GM10248 (cell line): ENCODE measurements at regions not wholly inside any gene's neighbourhood (a gene's known extent, or its start where the extent isn't known, plus 50 kb on each side); places are given as distances from the start of the nearest gene placed in this dataset.

Experiments
- CTCF ChIA-PET: fragments of 300-600 bp; sonication (Branson Sonifier 250); formaldehyde crosslinking; extraction: SDS; loops from one replicate; lab custom pipeline; 2021; ENCODE audit warnings: antibody characterized with exemption; lab: Yijun Ruan, JAX
- POLR2A ChIA-PET: fragments of 350-650 bp; sonication (Branson Sonifier 250); formaldehyde crosslinking; extraction: SDS; loops from one replicate; lab custom pipeline; 2020; ENCODE audit warnings: antibody characterized with exemption; lab: Yijun Ruan, JAX
- DNase-seq: peaks from one replicate; pipeline ENCODE4 v3.0.0; 2012; ENCODE audit errors: extremely low spot score
- TF ChIP-seq, protein P1 (sequence below): IDR thresholded peaks from 2 replicates; pipeline ENCODE4 v1.5.1; 2012; ENCODE audit warnings: mild to moderate bottlenecking, low read depth; ENCODE audit errors: extremely low read depth, missing control alignments, control extremely low read depth

DNA sequence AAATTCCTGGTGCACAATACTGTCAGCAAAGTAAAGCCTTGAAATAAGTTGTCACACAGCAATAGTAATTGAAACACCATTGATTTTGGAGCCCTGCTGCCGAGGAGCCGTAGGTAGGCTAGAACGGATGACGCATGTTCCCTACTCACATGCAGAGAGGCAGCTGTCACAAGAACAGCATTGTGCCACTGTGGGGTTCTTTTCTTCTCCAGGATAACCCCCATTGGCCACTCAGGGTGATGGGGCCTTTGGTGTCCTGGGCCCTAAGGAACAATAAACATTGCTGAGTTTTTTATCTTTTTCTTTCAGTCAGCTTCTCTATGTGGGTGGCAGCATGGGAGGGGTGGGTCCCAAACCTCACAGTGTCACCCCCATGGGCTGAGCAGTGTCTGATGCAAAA, 542.3 kb downstream of the BCOR start:
- ChIA-PET CTCF (no interaction called here), POLR2A (no interaction called here)
- no peak for DNase-seq
- TF ChIP-seq, protein P1, sequence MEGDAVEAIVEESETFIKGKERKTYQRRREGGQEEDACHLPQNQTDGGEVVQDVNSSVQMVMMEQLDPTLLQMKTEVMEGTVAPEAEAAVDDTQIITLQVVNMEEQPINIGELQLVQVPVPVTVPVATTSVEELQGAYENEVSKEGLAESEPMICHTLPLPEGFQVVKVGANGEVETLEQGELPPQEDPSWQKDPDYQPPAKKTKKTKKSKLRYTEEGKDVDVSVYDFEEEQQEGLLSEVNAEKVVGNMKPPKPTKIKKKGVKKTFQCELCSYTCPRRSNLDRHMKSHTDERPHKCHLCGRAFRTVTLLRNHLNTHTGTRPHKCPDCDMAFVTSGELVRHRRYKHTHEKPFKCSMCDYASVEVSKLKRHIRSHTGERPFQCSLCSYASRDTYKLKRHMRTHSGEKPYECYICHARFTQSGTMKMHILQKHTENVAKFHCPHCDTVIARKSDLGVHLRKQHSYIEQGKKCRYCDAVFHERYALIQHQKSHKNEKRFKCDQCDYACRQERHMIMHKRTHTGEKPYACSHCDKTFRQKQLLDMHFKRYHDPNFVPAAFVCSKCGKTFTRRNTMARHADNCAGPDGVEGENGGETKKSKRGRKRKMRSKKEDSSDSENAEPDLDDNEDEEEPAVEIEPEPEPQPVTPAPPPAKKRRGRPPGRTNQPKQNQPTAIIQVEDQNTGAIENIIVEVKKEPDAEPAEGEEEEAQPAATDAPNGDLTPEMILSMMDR: no peak

DNA sequence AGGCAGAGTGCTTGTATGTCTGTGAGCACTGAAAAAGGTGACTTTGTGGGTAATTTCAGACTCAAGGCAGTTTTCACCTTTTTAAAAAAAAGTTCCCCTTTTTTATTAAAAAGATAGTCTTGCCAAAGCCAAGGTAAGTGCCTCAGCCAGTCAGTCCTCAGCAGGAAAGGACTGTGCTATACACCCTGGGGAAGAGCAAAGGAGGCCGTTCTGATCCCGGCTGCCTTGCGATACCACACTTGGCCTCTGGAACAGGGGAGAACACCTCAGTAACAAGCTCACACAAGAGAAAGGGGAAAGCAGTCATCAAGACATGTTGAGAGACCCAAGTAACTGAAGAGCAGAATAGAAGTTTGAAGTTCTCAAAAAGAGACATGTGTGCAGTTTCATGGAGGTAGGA, 541.7 kb downstream of the BCOR start:
- ChIA-PET POLR2A (no interaction called here), CTCF (no interaction called here)
- TF ChIP-seq, protein P1: no peak
- no peak for DNase-seq

DNA sequence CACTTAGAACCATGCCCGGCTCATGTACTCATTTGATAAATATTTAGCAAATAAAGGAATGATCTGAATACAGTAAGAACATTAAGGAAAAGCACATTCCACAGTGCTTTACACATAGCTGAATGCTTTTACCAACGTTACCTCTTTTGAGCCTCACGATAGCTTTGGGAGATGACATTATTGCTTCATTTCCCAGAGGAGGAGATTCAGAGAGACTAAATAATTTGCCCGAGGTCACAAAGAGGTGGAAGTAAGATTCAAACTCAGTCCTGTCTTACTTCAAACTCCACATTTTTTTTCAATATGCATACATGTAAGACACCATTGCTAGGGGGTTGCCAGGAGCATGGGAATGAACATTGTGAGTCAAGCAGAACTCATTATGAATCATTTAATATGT, 538.5 kb downstream of the BCOR start:
- POLR2A ChIA-PET: no interaction called here
- TF ChIP-seq, protein P1: no peak
- DNase-seq: no peak
- CTCF ChIA-PET: no interaction called here

DNA sequence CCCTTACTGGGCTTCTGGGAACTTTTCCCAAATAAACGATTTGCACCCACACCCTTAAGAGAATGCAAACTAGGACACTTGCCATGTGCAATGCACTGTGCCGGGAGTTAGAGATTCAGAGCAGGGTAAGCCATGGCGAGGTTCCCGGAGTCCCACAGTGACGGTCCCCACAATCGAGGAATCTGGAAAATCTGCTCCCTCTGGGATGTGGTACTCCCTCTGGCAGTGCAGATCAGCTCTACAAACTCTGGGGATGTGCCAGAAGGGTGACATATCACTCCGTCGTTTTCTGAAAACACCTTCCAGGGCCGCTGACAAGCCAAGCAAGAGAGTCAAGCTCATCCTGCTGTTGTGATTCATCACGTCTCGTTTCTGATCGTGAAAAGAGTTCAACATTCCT, 537.5 kb downstream of the BCOR start:
- ChIA-PET CTCF (no interaction called here), POLR2A (no interaction called here)
- TF ChIP-seq, protein P1: no peak
- DNase-seq: no peak

DNA sequence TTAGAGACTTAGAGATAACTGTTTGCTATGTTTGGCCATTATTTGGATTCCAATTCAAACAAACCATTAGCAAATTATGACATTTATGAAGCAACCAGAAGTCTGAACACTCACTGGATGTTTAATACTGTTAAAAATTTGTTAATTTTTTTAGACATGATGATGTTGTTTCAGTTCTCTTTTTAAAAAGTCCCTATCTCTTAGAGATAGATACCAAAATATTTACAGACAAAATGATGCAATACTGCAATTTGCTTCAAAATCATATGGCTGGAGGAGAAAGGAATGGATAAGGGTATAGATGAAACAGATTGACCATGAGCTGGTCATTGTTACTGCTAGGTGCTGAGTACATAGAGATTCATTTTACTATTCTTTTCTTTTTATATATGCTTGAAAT, 534.6 kb downstream of the BCOR start:
- ChIA-PET POLR2A (no interaction called here), CTCF (interaction anchor here (1.2 kb wide), 1 partner anchor 300 kb away, joined by 3 read pairs; no protein-coding TSS in a partner anchor)
- DNase-seq: no peak
- TF ChIP-seq, protein P1: no peak

DNA sequence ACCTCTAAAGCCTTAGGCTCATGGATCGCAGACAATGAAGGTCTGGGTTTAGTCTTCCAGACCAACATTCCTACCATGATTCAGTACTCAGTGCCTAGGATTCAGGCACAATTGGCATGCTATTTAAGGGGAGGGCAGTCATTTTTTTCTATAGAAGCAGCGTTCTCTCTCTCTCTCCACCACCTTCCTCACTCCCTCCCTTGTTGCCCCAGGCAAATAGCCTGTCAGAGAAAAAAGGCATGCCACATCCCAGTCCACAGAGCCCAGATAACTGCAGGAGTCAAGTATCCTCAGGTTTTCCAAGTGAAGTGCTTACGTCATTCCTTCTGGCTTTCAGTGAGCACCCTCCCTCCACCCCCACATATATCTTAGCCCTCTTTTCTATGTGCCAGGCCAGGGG, 533.0 kb downstream of the BCOR start:
- ChIA-PET CTCF (no interaction called here), POLR2A (no interaction called here)
- DNase-seq: no peak
- TF ChIP-seq, protein P1: no peak

DNA sequence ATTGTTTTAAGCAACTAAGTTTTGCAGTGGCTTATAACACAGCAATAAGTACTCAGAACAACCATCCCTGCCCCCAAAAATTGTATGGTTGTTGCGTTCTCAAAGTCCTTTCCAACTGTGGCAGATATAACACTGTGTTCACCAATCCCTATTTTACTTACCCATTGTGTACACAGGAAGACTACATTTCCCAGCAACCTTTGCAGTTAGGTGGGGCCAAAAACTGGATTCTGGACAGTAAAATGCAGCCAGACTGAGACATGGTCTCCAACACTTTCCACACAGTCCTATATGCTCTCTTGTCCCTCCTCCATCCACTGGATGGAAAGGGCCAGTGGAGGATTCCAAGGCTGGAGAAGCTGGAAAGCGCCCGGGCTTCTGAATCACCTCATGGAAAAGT, 523.6 kb downstream of the BCOR start:
- TF ChIP-seq, protein P1: no peak
- CTCF ChIA-PET: no interaction called here
- POLR2A ChIA-PET: no interaction called here
- DNase-seq: no peak
